ENCODE measurements at regions not wholly inside any gene's neighbourhood (a gene's known extent, or its start where the extent isn't known, plus 50 kb on each side); places are given as distances from the start of the nearest gene placed in this dataset.

DNA sequence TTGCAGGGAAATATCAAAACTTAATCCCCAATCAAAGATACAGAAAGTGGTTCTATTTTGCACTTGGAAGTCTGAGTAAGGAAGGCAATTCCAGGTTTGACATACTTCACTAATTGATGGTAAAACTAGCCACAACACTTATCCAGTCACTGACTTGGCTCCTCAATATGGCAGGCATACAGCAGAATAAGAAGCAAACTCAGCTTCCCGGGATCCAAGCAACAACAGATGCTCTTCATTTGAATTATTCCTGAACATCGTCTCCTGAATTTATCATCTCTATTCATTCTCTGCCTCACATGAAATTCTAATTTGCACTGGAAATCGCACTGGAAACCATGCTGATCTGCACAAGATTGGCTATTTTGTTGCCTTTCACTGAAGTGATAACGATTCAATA is 629.6 kb downstream of the PRELID2 start:
- TF ChIP-seq ZFP1 (CRISPR knock-in tag; IDR thresholded peaks at IDR 0.05) = no peak
- TF ChIP-seq, protein P1, sequence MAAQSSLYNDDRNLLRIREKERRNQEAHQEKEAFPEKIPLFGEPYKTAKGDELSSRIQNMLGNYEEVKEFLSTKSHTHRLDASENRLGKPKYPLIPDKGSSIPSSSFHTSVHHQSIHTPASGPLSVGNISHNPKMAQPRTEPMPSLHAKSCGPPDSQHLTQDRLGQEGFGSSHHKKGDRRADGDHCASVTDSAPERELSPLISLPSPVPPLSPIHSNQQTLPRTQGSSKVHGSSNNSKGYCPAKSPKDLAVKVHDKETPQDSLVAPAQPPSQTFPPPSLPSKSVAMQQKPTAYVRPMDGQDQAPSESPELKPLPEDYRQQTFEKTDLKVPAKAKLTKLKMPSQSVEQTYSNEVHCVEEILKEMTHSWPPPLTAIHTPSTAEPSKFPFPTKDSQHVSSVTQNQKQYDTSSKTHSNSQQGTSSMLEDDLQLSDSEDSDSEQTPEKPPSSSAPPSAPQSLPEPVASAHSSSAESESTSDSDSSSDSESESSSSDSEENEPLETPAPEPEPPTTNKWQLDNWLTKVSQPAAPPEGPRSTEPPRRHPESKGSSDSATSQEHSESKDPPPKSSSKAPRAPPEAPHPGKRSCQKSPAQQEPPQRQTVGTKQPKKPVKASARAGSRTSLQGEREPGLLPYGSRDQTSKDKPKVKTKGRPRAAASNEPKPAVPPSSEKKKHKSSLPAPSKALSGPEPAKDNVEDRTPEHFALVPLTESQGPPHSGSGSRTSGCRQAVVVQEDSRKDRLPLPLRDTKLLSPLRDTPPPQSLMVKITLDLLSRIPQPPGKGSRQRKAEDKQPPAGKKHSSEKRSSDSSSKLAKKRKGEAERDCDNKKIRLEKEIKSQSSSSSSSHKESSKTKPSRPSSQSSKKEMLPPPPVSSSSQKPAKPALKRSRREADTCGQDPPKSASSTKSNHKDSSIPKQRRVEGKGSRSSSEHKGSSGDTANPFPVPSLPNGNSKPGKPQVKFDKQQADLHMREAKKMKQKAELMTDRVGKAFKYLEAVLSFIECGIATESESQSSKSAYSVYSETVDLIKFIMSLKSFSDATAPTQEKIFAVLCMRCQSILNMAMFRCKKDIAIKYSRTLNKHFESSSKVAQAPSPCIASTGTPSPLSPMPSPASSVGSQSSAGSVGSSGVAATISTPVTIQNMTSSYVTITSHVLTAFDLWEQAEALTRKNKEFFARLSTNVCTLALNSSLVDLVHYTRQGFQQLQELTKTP (IDR thresholded peaks at IDR 0.05; ENCODE audit: low read depth in 1 of 2, partially characterized antibody in 2 of 2) = no peak
- TF ChIP-seq, protein P2, sequence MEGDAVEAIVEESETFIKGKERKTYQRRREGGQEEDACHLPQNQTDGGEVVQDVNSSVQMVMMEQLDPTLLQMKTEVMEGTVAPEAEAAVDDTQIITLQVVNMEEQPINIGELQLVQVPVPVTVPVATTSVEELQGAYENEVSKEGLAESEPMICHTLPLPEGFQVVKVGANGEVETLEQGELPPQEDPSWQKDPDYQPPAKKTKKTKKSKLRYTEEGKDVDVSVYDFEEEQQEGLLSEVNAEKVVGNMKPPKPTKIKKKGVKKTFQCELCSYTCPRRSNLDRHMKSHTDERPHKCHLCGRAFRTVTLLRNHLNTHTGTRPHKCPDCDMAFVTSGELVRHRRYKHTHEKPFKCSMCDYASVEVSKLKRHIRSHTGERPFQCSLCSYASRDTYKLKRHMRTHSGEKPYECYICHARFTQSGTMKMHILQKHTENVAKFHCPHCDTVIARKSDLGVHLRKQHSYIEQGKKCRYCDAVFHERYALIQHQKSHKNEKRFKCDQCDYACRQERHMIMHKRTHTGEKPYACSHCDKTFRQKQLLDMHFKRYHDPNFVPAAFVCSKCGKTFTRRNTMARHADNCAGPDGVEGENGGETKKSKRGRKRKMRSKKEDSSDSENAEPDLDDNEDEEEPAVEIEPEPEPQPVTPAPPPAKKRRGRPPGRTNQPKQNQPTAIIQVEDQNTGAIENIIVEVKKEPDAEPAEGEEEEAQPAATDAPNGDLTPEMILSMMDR (IDR thresholded peaks at IDR 0.05 in 2 of 3, conservative IDR thresholded peaks at IDR 0.05 in 1 of 3; ENCODE audit: insufficient read depth in 2 of 3, low read depth in 1 of 3, low read length in 3 of 3) = no peak

Data from K562 (cell line).